Embryonic facial prominence (tissue), 1 donor: ENCODE measurements at regions not wholly inside any gene's neighbourhood (a gene's known extent, or its start where the extent isn't known, plus 50 kb on each side); places are given as distances from the start of the nearest gene placed in this dataset.
"Not testable (repeated sequence)": the region's sequence is repeated elsewhere in the genome, so short reads cannot be mapped to it uniquely, and the experiment has no call there.

Experiments used
- DNase-seq: peaks from one replicate; pipeline ENCODE4 v3.0.0-alpha.2; 2016; ENCODE audit errors: extremely low spot score

DNA sequence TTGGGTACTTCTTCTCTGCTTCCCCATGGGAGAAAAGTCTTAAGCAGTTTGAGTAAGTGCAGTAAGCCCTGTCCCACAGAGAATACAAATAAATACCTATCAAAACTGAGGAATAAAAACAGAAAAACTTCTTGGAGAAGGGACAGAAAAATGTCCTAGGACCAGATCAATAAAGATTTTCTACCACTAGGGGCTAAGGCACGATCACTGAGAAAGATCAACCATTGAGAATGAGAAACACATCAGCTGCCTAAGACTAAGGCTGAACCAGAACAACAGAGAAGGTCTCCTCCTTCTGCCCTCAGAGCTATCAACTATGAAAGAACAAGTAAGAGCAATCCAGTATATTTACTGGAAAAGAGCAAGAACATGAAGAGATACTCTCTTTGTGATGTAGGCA, 763.6 kb upstream of the LRRTM1 start:
- no peak for DNase-seq

DNA sequence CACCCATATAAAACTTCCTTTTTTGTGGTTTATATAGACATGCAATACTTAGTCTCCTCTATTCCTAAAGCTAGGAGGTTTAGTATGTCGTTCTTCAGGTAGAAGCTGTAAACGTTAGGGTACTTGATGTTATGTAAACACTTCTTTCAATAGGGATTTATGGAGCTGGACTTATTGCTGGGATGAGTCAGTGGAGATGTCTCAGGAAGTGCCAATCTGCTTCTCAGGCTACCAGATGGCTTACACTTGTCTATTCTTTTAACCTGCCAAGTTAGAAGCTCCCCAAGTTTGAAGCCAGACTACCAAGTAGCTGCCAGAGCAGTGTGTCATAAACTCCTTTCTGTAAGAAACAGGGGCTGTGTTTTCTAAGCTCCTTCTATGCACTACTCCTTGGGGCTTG, 756.5 kb upstream of the LRRTM1 start:
- no peak for DNase-seq

DNA sequence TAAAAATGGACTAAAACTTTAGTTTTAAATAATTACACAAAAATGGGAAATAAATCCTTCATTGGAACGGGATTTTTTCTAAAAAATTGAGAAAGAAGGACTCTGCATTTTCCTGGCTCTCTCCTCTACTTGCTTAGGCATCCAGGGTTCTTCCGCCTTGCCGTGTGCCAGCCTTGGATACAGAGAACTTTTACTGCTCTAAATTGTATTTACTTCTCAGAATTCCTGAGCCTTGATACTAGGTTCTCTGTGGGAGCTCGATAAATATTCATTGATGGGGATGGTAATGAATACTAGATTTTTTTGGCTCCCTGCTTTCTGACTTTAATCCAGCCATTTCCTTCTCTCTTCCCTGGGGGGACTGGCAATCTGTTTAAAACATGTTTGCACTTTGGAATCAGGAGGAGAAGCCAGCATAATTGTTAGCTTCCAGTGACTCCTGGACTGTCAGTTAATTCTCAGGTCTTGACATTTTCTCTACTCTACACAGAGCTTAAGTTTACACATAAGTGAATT, 746.1 kb upstream of the LRRTM1 start:
- no peak for DNase-seq

DNA sequence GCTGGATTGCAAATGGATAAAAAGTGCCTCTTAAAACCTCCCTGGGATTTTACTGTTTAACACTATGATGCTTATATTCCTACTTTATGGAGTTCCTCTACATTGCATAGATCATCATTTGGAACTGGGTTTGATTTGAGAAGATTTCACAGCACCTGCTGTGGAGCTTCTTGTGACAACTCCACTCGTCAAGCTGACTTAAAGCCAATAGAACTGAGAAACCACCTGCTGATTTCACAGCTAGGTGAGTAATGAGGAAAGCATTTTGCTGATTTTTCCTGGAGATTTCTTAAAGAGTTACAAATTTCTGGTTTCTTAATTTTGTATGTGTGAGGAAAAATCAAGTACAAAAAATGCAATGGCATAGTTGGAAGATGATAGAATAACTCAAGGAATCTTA, 739.1 kb upstream of the LRRTM1 start:
- DNase-seq = no peak

DNA sequence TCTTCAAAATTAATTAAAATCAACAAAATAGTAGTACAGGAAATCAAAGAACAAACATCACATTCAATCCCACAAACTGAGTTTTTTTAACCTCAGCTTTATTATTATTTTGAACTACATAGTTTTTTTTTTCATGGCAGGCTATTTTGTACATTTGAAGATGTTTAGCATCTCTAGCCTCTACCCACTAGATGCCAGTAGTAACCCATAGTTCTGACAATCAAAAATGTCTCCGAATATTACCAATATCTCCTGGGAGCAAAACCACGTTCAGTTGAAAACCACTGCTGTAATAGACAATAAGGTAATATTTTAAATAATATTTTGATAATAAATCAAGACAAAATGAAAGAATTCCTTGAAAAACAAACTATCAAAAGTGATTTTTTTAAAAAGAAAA, 702.6 kb upstream of the LRRTM1 start:
- no peak for DNase-seq

DNA sequence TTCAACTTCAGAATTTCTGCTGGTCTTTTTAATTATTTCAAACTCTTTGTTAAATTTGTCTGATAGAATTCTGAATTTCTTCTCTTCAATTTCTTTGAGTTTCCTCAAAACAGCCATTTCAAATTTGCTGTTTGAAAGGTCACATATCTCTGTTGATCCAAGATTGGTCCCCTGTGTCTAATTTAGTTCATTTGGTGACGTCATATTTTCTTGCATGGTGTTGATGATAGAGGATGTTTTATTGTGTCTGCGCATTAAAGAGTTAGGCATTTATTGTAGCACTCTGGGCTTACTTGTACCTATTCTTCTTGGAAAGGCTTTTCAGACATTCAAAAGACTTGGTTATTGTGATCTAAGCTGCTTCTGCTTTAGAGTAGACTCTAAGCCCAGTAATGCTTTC, 698.4 kb upstream of the LRRTM1 start:
- no peak for DNase-seq

DNA sequence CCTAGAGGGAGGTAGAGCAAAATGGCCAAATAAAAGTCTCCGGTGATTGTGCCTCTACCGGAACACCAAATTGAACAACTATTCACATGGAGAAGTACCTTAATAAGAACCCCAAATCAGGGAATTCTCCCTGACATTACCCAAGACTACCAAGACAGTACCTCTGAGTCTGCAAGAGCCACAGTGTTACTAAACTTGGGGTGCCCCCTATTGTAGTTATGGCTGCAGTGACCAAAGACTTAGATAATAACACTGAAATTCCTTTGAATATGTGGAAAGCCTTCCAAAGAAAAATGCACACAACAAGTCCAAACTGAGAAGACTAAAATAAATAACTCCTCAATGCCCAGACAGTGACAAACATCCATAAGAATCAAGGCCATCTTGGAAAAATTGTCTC, 682.9 kb upstream of the LRRTM1 start:
- DNase-seq = no peak

DNA sequence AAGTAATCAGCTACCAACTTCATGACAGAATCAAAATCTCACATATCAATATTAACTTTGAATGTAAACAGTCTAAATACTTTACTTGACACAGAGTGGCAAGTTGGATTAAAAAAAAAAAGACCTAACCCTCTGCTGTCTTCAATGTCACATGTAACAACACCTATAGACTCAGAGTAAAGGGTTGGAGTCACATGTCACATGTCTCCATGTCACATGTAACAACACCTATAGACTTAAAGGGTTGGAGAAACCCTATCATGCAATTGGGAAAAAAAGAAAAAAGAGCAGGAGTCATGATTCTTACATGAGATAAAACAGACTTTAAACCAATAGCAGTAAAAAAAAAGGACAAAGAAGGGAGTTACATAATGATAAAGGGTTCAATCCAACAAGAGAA, 665.3 kb upstream of the LRRTM1 start:
- no peak for DNase-seq

DNA sequence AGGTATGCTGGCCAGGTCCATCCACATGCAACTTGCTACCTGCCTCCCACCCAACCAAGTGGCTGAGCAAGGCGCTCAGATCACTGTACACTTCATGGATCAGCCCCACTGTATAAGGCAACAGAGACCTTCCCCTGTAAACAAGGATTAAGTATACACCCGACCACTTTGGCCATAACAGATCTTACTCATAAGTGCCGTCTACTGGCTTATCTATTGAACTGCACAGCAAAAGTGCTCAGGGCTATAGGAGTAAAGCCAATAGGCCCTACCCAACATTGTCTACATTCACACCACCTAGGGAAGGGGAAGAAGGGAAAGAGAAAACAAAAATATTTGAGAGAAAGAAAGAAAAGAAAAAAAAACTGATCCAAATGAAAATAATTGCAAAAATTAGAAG, 663.9 kb upstream of the LRRTM1 start:
- DNase-seq = no peak

DNA sequence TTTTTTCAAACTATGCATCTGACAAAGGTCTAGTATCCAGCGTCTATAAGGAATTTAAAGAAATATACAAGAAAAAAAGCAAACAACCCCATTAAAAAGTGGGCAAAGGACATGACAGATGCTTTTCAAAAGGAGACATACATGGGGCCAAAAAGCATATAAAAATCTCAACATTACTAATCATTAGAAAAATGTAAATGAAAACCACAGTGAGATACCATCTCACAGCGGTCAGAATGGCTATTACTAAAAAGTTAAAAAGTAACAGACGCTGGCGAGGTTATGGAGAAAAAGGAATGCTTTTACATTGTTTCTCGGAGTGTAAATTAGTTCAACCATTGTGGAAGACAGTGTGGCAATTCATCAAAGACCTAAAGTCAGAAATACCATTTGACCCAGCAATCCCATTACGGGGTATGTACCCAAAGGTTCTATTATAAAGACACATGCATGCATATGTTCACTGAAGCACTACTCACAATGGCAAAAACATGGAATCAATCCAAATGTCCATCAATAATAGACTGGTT, 643.1 kb upstream of the LRRTM1 start:
- DNase-seq = no peak

DNA sequence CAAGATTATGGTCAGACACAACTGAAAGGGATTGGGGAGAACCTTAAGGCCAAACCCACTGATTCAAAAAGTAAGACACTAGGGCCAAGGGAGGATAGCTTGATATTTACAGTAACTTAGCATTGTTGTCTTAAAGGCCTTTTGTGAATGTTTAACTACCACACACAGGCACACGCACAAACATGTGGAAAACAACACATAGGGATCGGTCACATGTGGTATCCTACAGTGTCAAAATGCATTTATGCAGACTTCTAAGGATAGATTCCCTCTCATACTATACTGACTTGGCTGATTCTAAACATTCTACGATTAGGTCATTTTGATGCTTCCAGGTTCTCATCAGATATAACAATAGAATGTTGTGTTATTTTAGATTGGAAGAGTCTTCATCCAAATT, 638.9 kb upstream of the LRRTM1 start:
- no peak for DNase-seq

DNA sequence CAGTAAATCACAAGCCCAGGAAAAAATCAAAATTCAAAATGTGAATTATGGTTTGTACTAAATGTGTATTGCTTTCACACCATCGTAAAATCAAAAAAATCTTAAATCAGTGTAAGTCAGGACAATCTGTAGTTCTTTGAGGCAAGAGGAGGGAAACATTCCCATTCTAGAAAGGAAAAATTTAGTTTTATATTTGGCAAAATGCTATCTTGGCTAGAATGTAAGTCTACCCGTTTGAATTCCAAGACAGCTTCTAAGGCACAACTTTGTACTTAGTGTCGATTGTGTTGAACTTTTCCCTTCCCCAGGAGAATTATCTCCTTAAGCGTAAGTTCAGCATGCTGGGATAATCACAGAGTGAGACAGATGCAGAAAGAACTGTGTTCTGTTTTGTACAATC, 638.2 kb upstream of the LRRTM1 start:
- DNase-seq = no peak

DNA sequence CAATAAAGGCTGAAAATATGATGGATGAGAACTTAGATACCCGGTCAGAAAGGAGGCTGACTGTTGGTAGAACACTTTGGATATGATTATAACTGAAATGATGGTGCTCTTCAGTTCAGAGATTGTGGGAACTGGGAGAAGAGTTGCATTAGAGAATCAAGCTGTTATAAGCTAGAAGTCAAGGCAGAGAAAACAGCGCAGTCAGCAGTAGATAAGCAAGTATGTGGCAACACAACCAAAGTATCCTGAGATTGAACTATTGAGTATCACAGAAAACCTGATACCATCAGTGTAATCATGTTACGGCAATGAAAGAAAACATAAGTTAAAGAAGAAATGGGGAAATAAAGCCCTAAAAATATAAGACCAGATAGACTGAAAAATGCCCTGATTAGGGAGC, 633.9 kb upstream of the LRRTM1 start:
- no peak for DNase-seq

DNA sequence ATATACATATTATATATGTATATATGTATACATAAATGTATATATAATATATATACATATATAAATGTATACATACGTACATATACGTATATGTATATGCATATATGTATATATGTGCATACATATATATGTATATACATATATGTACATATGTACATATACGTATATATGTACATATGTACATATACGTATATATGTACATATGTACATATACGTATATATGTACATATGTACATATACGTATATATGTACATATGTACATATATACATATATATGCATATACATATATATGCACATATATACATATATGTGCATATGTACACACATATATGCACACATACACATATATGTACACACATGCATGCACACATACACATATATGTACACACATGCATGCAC, 627.3 kb upstream of the LRRTM1 start:
- DNase-seq = not testable (repeated sequence)

DNA sequence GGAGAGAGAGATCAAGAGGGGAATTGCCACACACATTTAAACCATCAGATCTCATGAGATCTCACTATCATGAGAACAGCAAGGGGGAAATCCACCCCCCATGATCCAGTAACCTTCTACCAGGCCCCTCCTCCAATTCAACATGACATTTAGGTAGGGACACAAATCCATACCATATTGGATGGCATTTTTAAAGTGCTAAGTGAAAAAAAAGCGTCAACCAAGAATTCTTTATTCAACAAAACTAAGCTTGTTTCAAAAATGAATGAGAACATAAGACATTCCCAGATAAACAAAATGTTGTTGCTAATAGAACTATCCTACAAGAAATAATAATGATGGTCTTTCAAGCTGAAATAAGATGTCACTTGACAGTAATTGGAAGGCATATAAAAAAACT, 626.2 kb upstream of the LRRTM1 start:
- no peak for DNase-seq

DNA sequence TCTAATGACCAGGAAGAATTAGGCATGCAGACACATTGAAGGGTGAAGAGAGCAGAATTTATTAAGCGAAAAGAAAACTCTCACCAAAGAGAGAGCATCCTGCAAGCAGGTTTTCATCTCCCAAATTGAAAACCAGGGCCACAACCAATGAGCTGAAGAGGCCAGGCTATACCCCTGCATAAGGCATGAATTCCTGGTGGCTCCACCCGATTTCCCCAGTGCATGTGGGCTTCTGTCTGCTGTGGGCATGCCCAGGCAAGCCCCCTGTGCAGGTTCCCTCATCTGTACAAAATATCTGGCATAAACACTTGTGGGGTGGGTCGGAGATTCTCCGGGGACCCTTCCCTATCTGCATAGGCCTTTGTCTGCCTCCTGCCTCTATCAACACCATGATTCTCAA, 621.6 kb upstream of the LRRTM1 start:
- DNase-seq = no peak

DNA sequence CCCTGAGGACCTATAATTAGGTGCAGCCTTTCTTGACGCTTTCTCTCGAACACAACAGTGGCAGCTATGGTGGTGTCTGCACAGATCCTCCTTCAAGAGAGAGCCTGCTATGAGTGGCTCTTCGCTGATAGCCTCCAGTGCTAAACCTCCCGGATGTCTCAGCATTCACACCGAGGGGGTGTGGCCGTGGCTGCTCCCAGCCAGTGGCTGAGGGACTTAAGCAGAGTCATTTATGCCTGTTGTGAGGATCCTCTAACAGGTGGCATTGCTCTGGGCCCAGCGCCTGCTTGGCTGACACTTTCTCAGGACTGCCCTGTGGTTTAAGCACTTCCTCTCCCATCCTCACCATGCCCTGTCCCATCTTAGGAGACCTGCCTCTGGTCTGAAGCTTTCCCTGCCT, 592.0 kb upstream of the LRRTM1 start:
- no peak for DNase-seq

DNA sequence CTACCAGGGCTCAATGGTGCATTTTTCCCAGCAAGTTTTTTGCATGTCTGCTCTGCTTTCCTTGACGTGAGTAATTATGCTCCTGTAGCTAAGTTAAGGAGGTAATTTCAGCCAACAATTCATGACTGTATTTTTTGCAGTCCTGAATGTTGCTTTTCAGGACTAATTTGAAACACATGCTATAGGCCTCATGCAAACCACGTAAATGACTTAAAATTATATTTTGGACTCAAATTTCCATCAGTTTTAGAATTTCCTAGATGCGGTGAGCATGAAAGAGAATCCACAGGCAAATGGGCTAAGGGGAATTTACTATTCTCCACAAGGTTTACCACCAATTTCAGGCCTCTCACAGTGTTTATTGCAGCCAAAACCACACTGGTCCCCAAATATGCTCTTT, 589.9 kb upstream of the LRRTM1 start:
- peak; percentile 84 for DNase-seq

DNA sequence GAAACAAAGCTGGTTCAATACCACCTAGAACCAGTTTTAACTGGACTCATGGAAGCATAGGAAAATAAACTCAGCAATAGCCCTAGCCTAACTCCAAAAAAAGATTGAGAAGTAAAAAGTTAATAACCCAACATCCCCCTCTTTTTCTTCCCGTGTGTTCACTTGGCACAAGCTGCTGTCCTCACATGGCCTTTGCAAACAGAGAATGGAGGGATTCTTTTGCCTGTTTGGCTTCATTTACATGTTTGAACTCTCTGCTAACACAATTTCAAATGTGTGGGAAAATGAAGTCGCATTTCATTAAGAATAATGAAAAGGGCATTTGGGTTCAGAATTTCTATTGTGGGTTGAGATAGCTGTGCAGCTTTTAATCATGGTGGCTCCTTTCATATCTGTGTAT, 589.2 kb upstream of the LRRTM1 start:
- DNase-seq = no peak

DNA sequence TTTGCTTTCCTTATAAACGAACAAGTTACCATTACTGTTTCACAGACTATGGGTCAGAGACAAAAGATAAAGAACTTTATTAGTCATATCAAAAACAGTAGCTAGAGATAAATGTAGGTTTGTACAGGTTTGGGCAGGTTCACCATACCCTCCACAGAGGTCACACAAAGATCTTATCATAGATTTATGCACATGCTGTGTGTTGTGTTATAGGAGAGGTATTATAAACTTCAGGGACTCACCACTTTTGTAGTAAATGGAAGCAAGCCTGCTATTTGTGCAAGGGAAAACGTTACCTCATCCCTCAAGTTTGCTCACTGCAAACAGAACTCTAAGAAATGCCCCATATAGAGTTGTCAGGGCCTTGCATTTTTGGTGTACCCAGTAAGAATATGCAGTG, 584.5 kb upstream of the LRRTM1 start:
- no peak for DNase-seq

DNA sequence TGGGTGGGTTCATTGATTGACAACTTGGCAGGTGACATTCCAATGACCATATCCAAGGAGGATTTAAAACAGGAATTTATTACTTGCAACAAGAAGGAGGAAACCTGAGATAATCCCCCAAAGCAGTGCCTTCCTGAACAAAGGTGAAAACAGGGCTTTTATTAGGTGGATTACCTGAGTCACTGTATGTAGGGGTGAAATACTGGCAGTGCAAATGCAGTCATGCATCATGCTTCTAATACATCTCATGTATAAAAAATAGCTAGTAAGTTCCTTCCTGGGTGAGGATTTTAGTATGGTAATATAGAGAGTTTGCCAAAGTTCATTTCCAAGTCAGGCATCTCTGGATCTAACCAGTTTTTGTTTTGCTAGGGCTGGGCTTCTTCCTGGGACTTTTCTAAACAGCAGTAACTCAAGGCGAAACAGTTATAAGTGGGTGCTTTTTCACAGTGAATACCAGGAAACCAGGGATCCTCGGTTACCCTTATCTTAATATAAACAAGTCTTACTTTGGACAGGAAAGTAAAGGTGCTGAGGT, 583.4 kb upstream of the LRRTM1 start:
- DNase-seq = no peak

DNA sequence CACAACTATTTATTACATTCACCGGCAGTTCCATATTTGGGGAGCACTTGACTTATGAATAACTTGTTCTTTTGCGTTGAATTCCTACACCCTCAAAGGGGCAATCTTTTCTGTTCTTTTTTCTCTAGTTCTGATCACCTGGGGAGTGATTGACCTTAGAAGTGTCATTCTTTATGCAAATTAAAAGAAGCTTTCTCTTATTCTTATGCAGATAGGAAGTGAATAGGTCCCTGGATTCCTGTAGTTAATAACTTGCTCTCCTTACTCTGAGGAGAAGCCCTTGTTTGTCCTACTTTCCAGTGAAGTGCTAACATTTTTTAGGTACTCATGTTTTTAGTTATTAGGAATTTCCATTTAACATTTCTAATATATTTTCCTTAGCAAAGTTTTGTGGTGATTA, 569.8 kb upstream of the LRRTM1 start:
- DNase-seq = no peak

DNA sequence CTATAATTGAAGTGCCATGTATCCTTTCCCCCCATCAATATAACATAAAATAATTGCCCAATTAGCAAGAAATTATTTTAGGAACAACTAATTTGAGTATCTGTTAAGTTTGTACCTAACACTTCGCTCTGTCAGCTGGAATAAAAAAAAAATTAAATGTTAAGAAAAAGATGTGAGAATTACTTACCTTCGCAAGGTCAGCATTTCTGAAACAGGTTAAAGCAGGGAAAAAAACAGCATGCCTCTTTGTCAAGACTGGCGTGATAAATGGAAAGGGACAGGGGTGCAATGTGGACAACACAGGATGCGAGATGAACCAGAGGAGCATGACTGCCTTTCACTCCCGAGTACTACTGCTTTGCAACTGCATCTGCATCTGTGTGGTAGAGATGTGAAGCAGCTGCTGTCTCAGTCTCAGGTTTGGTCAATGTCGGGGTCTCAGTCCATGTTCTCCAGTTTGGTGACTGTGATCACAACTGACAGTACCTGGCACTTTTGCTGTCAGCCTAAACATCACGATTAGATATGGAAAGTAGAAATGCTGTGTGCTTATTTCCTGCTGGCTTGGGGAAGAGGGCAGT, 565.4 kb upstream of the LRRTM1 start:
- DNase-seq = no peak

DNA sequence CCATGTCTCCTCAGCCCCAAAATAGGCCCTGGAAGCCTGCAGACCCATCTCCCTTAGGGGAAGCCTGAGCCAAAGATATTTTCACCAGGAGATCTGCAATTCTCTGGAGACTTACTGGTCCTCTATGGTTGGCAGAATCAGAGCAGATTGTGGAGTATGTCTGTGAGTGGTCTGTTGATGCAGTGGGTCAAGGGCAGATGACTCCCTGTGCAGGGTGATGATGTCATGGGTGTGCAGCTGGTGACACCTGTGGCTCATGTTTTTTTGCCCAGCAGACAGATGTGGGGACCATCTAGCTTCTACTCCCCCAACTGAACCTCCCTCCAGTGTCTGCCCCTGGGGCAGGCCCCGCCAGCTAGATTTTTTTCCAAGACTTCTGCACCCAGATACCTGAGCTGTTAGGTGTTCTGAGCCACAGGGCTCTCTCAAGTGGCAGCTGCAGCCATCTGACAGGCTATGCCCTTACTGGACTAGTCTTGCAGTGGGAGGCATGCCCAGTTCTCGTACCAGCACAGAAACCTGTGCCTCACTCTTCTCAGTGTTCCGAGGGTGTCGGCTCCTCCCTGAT, 558.7 kb upstream of the LRRTM1 start:
- DNase-seq = no peak
